Heart left ventricle (tissue), 13 donors: ENCODE measurements at regions not wholly inside any gene's neighbourhood (a gene's known extent, or its start where the extent isn't known, plus 50 kb on each side); places are given as distances from the start of the nearest gene placed in this dataset.

Experiments
- CTCF ChIP-seq, 12 donors: fragments of 200-600 bp; sonication (generic) in 4 of 12; IDR thresholded peaks; one replicate each; pipeline versions ENCODE4 v1.5.0 to v1.8.0; 2018 to 2022; ENCODE audit warnings: antibody characterized with exemption in 12 of 12, mild to moderate bottlenecking in 5 of 12
- POLR2A ChIP-seq, 2 donors: fragments of 450-650 bp; IDR thresholded peaks; one replicate each; pipeline ENCODE4 v1.6.1; 2017; ENCODE audit warnings: antibody characterized with exemption in 2 of 2, mild to moderate bottlenecking in 2 of 2, moderate library complexity in 2 of 2
- donor health status: ischemic (EF 13 %, LVEDD 7.1; RV severe dilation, severe dysfunction).
- donor health status: DM: no; HTN: yes; CAD: no.
- donor health status: DM: no; HTN: no; CAD: no.
- donor health status: ischemic (EF 25% LVEDD 6.9; RV normal size, moderate dysfunction).
- donor health status: ischemic (EF 25% LVEDD 5.7; RV mildly dilated, moderate dysfunction).
- donor health status: ischemic (EF 35%, LVEDD 5.7; RV mildly dilated, moderate dysfunction).
- donor health status: nonischemic (EF 11% LVEDD 7.7; RV severe dilation, severe dysfunction).
- donor health status: DM: yes; HTN: yes; CAD: no.
- donor health status: PGD.
- donor health status: ischemic (EF 29% LVEDD 5.4; RV normal size, mild dysfunction).
- donor health status: nonischemic (EF 23%, LVEDD 6.1; RV moderate dilation, normal function).

DNA sequence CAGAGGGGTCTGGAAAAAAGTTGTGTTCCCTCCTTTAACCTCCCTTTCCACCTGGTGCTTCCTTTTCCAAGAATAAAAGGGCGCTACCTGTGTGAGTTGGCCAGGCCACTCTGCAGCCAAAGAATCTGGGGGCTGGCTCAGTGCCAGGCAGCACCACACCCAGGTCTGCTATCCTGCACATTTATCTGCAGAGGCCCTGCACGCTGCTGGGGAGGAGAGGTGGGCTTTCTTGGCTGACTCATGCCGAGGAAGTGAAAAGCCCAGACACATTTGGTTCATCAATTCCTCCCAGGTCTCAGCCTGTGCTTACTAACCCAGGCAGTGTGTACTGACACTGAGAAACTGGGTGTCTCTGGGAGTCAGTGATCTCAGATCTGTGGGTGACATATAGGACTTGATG lies 79.8 kb upstream of the F3 start:
- TF ChIP-seq CTCF (IDR thresholded peaks at IDR 0.05) (no peak), POLR2A (IDR thresholded peaks at IDR 0.05) (no peak)
